GM12878 (cell line): ENCODE measurements at regions not wholly inside any gene's neighbourhood (a gene's known extent, or its start where the extent isn't known, plus 50 kb on each side); places are given as distances from the start of the nearest gene placed in this dataset.

ENCODE experiments used
- ATAC-seq: fragments of 200-7000 bp; cut with Tn5 transposase; 3 replicates; pipeline ENCODE4 v1.9.1; 2020; ENCODE audit warnings: mild to moderate bottlenecking, moderate library complexity
- BruUV-seq: library from RNA; stranded (reverse); fragments of 400-500 nt; replicated peaks from 2 replicates; lab custom pipeline; 2021; lab: Mats Ljungman, UMichigan
- CTCF ChIA-PET: fragments of 300-600 bp; sonication (Branson Sonifier 250); formaldehyde crosslinking; extraction: SDS; loops from one replicate; lab custom pipeline; 2021; ENCODE audit warnings: inconsistent platforms; lab: Yijun Ruan, JAX
- POLR2A ChIA-PET: fragments of 350-600 bp; formaldehyde crosslinking; extraction: SDS; loops from one replicate; lab custom pipeline; 2021; ENCODE audit warnings: inconsistent platforms; lab: Charles Lee
- RAD21 ChIA-PET: fragments of 300-600 bp; sonication (Branson Sonifier 250); formaldehyde crosslinking; loops from one replicate; lab custom pipeline; 2023; ENCODE audit warnings: antibody characterized with exemption; ENCODE audit not compliant: unreplicated experiment; lab: Charles Lee
- SMC1A ChIA-PET: fragments of 300-600 bp; sonication (Branson Sonifier 250); formaldehyde crosslinking; loops from one replicate; lab custom pipeline; 2023; ENCODE audit not compliant: unreplicated experiment, uncharacterized antibody; lab: Charles Lee
- DNase-seq: peaks from one replicate; pipeline ENCODE4 v3.0.0-alpha.2; 2011; ENCODE audit warnings: low read depth, low spot score
- FAIRE-seq: peaks from 3 replicates; lab custom pipeline; 2011; peaks lifted over from hg19 to GRCh38; lab: Jason Lieb, UNC
- H2AFZ ChIP-seq: 2 replicates; pipeline ENCODE4 v1.6.0; 2011; ENCODE audit warnings: low read depth, low read length, control low read depth; ENCODE audit not compliant: control insufficient read depth
- H3K27ac ChIP-seq: 2 replicates; pipeline ENCODE4 v1.5.1; 2011; ENCODE audit warnings: control low read depth; ENCODE audit not compliant: control insufficient read depth, insufficient read depth
- H3K27me3 ChIP-seq, 2 experiments: replicated peaks in 1 of 2; 2 replicates each; pipeline versions ENCODE4 v1.6.0 to v1.6.1; 2011; ENCODE audit warnings: low read length in 1 of 2; ENCODE audit not compliant: control insufficient read depth in 2 of 2, insufficient read depth in 2 of 2
- H3K36me3 ChIP-seq, 2 experiments: 2 replicates each; pipeline ENCODE4 v1.5.1; 2011; ENCODE audit warnings: low read length in 1 of 2; ENCODE audit not compliant: control insufficient read depth in 2 of 2, insufficient read depth in 2 of 2
- H3K4me1 ChIP-seq: 2 replicates; pipeline ENCODE4 v1.6.1; 2011; ENCODE audit warnings: mild to moderate bottlenecking, low read length, moderate library complexity, mixed read lengths; ENCODE audit not compliant: control insufficient read depth, insufficient read depth
- H3K4me2 ChIP-seq: 2 replicates; pipeline ENCODE4 v1.6.0; 2011; ENCODE audit warnings: control low read depth; ENCODE audit not compliant: control insufficient read depth, insufficient read depth
- H3K4me3 ChIP-seq: fragments of 200-600 bp; sonication (generic); 2 replicates; pipeline ENCODE4 v1.5.1; 2016
- H3K79me2 ChIP-seq: 2 replicates; pipeline ENCODE4 v1.6.0; 2011; ENCODE audit warnings: low read length; ENCODE audit not compliant: control insufficient read depth, insufficient read depth
- H3K9ac ChIP-seq: 2 replicates; pipeline ENCODE4 v1.8.0; 2011; ENCODE audit warnings: low read length, control low read depth, mixed read lengths; ENCODE audit not compliant: control insufficient read depth, insufficient read depth
- H3K9me3 ChIP-seq: replicated peaks from 3 replicates; pipeline ENCODE4 v1.5.1; 2011; ENCODE audit warnings: mild to moderate bottlenecking, low read length; ENCODE audit not compliant: control insufficient read depth, insufficient read depth
- H4K20me1 ChIP-seq: 2 replicates; pipeline ENCODE4 v1.6.0; 2011; ENCODE audit not compliant: control insufficient read depth, insufficient read depth
- EP300 ChIP-seq, 2 experiments: fragments of 150-350 bp in 1 of 2; IDR thresholded peaks; 2 replicates each; pipeline ENCODE4 v1.6.1; 2011 to 2012; ENCODE audit warnings: low read depth in 2 of 2, low read length in 2 of 2, borderline replicate concordance in 1 of 2, improper control_type of control experiment in 1 of 2, inconsistent platforms in 1 of 2; ENCODE audit not compliant: control insufficient read depth in 1 of 2
- FOS ChIP-seq: IDR thresholded peaks from 3 replicates; pipeline ENCODE4 v1.6.1; 2011; ENCODE audit warnings: borderline replicate concordance; ENCODE audit not compliant: insufficient read length; ENCODE audit errors: extremely low read depth
- IKZF2 ChIP-seq, 2 experiments: fragments of 450-650 bp; IDR thresholded peaks; 2 replicates each; pipeline ENCODE4 v1.6.1; 2017; ENCODE audit warnings: mild to moderate bottlenecking in 2 of 2, moderate library complexity in 2 of 2
- JUNB ChIP-seq: IDR thresholded peaks from 2 replicates; pipeline ENCODE4 v1.6.1; 2016; ENCODE audit warnings: antibody characterized with exemption, mild to moderate bottlenecking
- NFXL1 ChIP-seq: fragments of 450-650 bp; IDR thresholded peaks from 2 replicates; pipeline ENCODE4 v1.6.1; 2017; ENCODE audit warnings: antibody characterized with exemption, mild to moderate bottlenecking, borderline replicate concordance
- NR2F1 ChIP-seq: fragments of 450-650 bp; conservative IDR thresholded peaks from 2 replicates; pipeline ENCODE4 v1.6.1; 2017; ENCODE audit warnings: mild to moderate bottlenecking
- TCF7 ChIP-seq: IDR thresholded peaks from 2 replicates; pipeline ENCODE4 v1.6.1; 2014; ENCODE audit warnings: antibody characterized with exemption, borderline replicate concordance
- WGBS: methylation state at CpG from one replicate; pipeline ENCODE4 v1.1.6; 2016; ENCODE audit warnings: low lambda C conversion rate; ENCODE audit not compliant: insufficient replicate concordance, insufficient coverage; ENCODE audit errors: missing lambda C conversion rate; 5-methylcytosine and 5-hydroxymethylcytosine counted together
- in situ Hi-C: fragments of 300-500 bp; cut with MboI; formaldehyde crosslinking; loops from 9 replicates; pipeline ENCODE4 v1.14.3; 2018; ENCODE audit warnings: mixed read lengths
- intact Hi-C: fragments of 100-400 bp; cut with micrococcal nuclease; formaldehyde crosslinking; loops from one replicate; pipeline ENCODE4 v1.14.2; 2022; ENCODE audit not compliant: unreplicated experiment
- TF ChIP-seq, protein P1 (sequence below): fragments of 450-650 bp; IDR thresholded peaks from 2 replicates; pipeline ENCODE4 v1.6.1; 2016; ENCODE audit warnings: mild to moderate bottlenecking
- TF ChIP-seq, protein P2 (sequence below): fragments of 450-650 bp; IDR thresholded peaks from 2 replicates; pipeline ENCODE4 v1.6.1; 2017; ENCODE audit warnings: low read depth, mild to moderate bottlenecking, moderate library complexity

DNA sequence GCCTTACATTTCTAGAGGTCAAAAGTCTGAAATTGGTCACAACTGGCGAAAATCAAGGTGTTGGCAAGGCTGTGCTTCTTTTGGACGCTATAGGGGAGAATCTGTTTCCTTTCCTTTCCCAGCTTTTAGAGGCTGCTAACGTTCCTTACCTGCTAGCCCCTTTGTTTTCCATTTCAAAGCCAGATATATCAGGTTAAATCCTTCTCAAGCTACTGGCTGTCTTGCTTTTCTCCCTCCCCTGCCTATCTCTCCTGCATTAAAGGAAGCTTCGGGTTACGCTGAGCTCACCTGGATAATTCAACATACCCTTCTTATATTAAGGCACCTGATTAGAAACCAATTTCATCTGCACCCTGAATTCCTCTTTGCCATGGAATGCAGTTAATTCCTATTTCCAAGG is 1569.7 kb upstream of the SLC10A2 start:
- RAD21 ChIA-PET, result no interaction called here
- no peak overlapping the region for H2AFZ ChIP-seq
- no peak for TF ChIP-seq FOS
- TF ChIP-seq, protein P1, sequence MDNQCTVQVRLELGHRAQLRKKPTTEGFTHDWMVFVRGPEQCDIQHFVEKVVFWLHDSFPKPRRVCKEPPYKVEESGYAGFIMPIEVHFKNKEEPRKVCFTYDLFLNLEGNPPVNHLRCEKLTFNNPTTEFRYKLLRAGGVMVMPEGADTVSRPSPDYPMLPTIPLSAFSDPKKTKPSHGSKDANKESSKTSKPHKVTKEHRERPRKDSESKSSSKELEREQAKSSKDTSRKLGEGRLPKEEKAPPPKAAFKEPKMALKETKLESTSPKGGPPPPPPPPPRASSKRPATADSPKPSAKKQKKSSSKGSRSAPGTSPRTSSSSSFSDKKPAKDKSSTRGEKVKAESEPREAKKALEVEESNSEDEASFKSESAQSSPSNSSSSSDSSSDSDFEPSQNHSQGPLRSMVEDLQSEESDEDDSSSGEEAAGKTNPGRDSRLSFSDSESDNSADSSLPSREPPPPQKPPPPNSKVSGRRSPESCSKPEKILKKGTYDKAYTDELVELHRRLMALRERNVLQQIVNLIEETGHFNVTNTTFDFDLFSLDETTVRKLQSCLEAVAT, result no peak
- no peak for TF ChIP-seq JUNB
- no peaks in the 10 kb centered on the region for H3K36me3 ChIP-seq
- no peaks in the 10 kb centered on the region for H3K4me1 ChIP-seq
- no peaks in the 10 kb centered on the region for H3K79me2 ChIP-seq
- ATAC-seq (no peak), FAIRE-seq (no peak), DNase-seq (no peak)
- H3K27ac ChIP-seq, result no peak overlapping the region
- BruUV-seq, result no TSS peak
- in situ Hi-C loops, result no loop called here
- SMC1A ChIA-PET, result no interaction called here
- CTCF ChIA-PET, result no interaction called here
- POLR2A ChIA-PET, result no interaction called here
- H3K9me3 ChIP-seq, result no peaks in the 10 kb centered on the region
- no peaks in the 10 kb centered on the region for H3K27me3 ChIP-seq
- no peaks in the 10 kb centered on the region for H4K20me1 ChIP-seq
- intact Hi-C loops, result no loop called here
- no peak overlapping the region for H3K9ac ChIP-seq
- WGBS, result 13% methylated on average over 5 of the region's 5 CpGs
- H3K4me2 ChIP-seq, result no peak overlapping the region
- H3K4me3 ChIP-seq, result no peak overlapping the region

DNA sequence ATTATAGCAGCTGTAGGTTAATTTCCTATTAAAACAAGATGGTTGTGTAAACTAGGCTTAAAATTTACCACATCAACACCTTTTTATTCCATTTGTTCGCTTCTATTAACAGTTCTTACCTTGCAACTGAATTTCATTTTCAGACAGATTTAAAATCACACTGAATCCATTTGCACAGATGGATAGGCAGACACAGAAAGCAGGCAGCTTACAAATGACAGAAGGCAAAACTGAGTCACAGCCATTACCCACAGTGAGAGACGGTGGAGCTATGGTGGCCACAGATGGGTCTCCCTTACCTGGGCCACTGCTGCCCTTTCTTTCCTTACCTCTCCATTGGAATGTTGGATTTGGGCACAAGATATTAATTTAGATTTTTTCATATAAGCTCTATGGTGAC is 1567.8 kb upstream of the SLC10A2 start:
- ChIA-PET POLR2A (no interaction called here), RAD21 (no interaction called here), SMC1A (interaction anchor here (1.2 kb wide), 1 partner anchor 106 kb away, joined by 3 read pairs; no protein-coding TSS in a partner anchor), CTCF (no interaction called here)
- WGBS, result 40% methylated on average over 2 of the region's 2 CpGs
- Histone ChIP-seq H4K20me1 (no peaks in the 10 kb centered on the region), H3K9me3 (no peaks in the 10 kb centered on the region), H3K4me3 (no peak overlapping the region), H3K4me2 (no peak overlapping the region), H3K27ac (no peak overlapping the region), H2AFZ (no peak overlapping the region), H3K4me1 (no peaks in the 10 kb centered on the region), H3K9ac (no peak overlapping the region), H3K27me3 (no peaks in the 10 kb centered on the region), H3K79me2 (no peaks in the 10 kb centered on the region), H3K36me3 (no peaks in the 10 kb centered on the region)
- ATAC-seq (no peak), DNase-seq (no peak), FAIRE-seq (no peak)
- in situ Hi-C loops, result no loop called here
- intact Hi-C loops, result no loop called here
- TF ChIP-seq EP300 (IDR thresholded peaks at IDR 0.05; ENCODE audit: borderline replicate concordance in 1 of 2, control insufficient read depth in 1 of 2, low read depth in 2 of 2, low read length in 2 of 2) (no peak), NR2F1 (no peak), NFXL1 (no peak), IKZF2 (IDR thresholded peaks at IDR 0.05) (no peak), TCF7 (no peak)
- TF ChIP-seq, protein P2, sequence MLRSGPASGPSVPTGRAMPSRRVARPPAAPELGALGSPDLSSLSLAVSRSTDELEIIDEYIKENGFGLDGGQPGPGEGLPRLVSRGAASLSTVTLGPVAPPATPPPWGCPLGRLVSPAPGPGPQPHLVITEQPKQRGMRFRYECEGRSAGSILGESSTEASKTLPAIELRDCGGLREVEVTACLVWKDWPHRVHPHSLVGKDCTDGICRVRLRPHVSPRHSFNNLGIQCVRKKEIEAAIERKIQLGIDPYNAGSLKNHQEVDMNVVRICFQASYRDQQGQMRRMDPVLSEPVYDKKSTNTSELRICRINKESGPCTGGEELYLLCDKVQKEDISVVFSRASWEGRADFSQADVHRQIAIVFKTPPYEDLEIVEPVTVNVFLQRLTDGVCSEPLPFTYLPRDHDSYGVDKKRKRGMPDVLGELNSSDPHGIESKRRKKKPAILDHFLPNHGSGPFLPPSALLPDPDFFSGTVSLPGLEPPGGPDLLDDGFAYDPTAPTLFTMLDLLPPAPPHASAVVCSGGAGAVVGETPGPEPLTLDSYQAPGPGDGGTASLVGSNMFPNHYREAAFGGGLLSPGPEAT, result no peak
- no TSS peak for BruUV-seq
